Upper lobe of right lung (tissue), 1 donor: ENCODE measurements at regions not wholly inside any gene's neighbourhood (a gene's known extent, or its start where the extent isn't known, plus 50 kb on each side); places are given as distances from the start of the nearest gene placed in this dataset.

Experiments used
- ATAC-seq: fragments of 200-7000 bp; cut with Tn5 transposase; one replicate; pipeline ENCODE4 v1.9.1; 2020; ENCODE audit warnings: mild to moderate bottlenecking, moderate library complexity
- DNase-seq: peaks from one replicate; pipeline ENCODE4 v3.0.0-alpha.2; 2020
- H3K27ac ChIP-seq: fragments of 200-600 bp; one replicate; pipeline ENCODE4 v1.8.0; 2022
- H3K27me3 ChIP-seq: fragments of 200-600 bp; one replicate; pipeline ENCODE4 v1.8.0; 2022; ENCODE audit warnings: mild to moderate bottlenecking
- H3K36me3 ChIP-seq: fragments of 200-600 bp; one replicate; pipeline ENCODE4 v1.8.0; 2022
- H3K4me1 ChIP-seq: fragments of 200-600 bp; one replicate; pipeline ENCODE4 v1.8.0; 2022
- H3K4me3 ChIP-seq: fragments of 200-600 bp; one replicate; pipeline ENCODE4 v1.8.0; 2022; ENCODE audit warnings: mild to moderate bottlenecking
- H3K9me3 ChIP-seq: fragments of 200-600 bp; one replicate; pipeline ENCODE4 v1.8.0; 2022
- CTCF ChIP-seq: fragments of 200-600 bp; IDR thresholded peaks from one replicate; pipeline ENCODE4 v1.8.0; 2022; ENCODE audit warnings: antibody characterized with exemption
- intact Hi-C: fragments of 100-400 bp; cut with DNase I; formaldehyde crosslinking; loops from one replicate; pipeline ENCODE4 v1.11.0; 2022
- donor health status: DM: no; HTN: yes; CAD: no; lungs with severe emphysema.

GRCh38 chr7:125599387-125599786 lies 669.8 kb upstream of the POT1 start:
- no peak for DNase-seq
- intact Hi-C loops: no loop called here
- no peak overlapping the region for H3K4me3 ChIP-seq
- no peaks in the 10 kb centered on the region for H3K36me3 ChIP-seq
- no peak overlapping the region for H3K27ac ChIP-seq
- H3K9me3 ChIP-seq: no peaks in the 10 kb centered on the region
- H3K27me3 ChIP-seq: no peaks in the 10 kb centered on the region
- no peak for TF ChIP-seq CTCF
- H3K4me1 ChIP-seq: no peaks in the 10 kb centered on the region
- ATAC-seq: no peak

GRCh38 chr7:125592331-125592730 lies 662.7 kb upstream of the POT1 start:
- Histone ChIP-seq H3K27me3 (no peaks in the 10 kb centered on the region), H3K27ac (no peak overlapping the region), H3K4me1 (no peaks in the 10 kb centered on the region), H3K4me3 (no peak overlapping the region), H3K36me3 (no peaks in the 10 kb centered on the region), H3K9me3 (no peaks in the 10 kb centered on the region)
- intact Hi-C loops: no loop called here
- no peak for DNase-seq
- TF ChIP-seq CTCF: no peak
- ATAC-seq: no peak

- no peaks in the 10 kb centered on the region for H3K9me3 ChIP-seq
- ATAC-seq: no peak
- intact Hi-C loops: no loop called here
- no peaks in the 10 kb centered on the region for H3K36me3 ChIP-seq
- no peak overlapping the region for H3K27ac ChIP-seq
- no peaks in the 10 kb centered on the region for H3K4me1 ChIP-seq
- TF ChIP-seq CTCF: no peak
- no peak overlapping the region for H3K4me3 ChIP-seq
- no peaks in the 10 kb centered on the region for H3K27me3 ChIP-seq
- no peak for DNase-seq
Observed at GRCh38 chr7:125573126-125573525, 643.5 kb upstream of the POT1 start.

- Histone ChIP-seq H3K4me3 (no peak overlapping the region), H3K36me3 (no peaks in the 10 kb centered on the region), H3K9me3 (no peaks in the 10 kb centered on the region), H3K27ac (no peak overlapping the region), H3K27me3 (no peaks in the 10 kb centered on the region), H3K4me1 (no peaks in the 10 kb centered on the region)
- ATAC-seq: no peak
- no peak for DNase-seq
- TF ChIP-seq CTCF: no peak
- intact Hi-C loops: no loop called here
Observed at GRCh38 chr7:125572414-125572813, 642.8 kb upstream of the POT1 start.

- Histone ChIP-seq H3K27me3 (no peaks in the 10 kb centered on the region), H3K36me3 (no peaks in the 10 kb centered on the region), H3K9me3 (no peaks in the 10 kb centered on the region), H3K4me3 (no peak overlapping the region), H3K27ac (no peak overlapping the region), H3K4me1 (no peaks in the 10 kb centered on the region)
- TF ChIP-seq CTCF: no peak
- DNase-seq (no peak), ATAC-seq (no peak)
- intact Hi-C loops: no loop called here
Observed at GRCh38 chr7:125568799-125569198, 639.2 kb upstream of the POT1 start.

GRCh38 chr7:125567686-125568085 lies 638.1 kb upstream of the POT1 start:
- Histone ChIP-seq H3K27ac (no peak overlapping the region), H3K4me1 (no peaks in the 10 kb centered on the region), H3K27me3 (no peaks in the 10 kb centered on the region), H3K4me3 (no peak overlapping the region), H3K9me3 (no peaks in the 10 kb centered on the region), H3K36me3 (no peaks in the 10 kb centered on the region)
- ATAC-seq (no peak), DNase-seq (no peak)
- intact Hi-C loops: no loop called here
- no peak for TF ChIP-seq CTCF
